ENCODE measurements at regions not wholly inside any gene's neighbourhood (a gene's known extent, or its start where the extent isn't known, plus 50 kb on each side); places are given as distances from the start of the nearest gene placed in this dataset.

DNA sequence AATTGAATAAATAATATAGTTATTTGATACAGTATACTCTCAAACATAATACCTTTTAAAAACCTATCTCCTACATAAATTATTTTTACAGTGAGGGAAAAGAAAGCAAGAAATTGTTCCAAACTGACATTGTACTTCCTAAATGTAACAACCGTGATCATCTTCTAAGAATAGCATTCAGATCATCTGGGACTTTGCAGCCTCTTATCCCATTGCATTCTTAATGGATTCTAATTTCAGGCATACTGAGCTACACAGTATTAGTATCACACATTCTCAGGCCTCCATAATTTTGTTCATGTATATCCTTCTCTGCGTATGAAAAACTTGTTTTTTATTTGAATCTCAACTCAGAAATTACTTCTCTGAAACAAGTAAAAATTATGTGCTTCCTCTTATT lies 1134.7 kb upstream of the CDH2 start:
- intact Hi-C loops (cut with DNase I), result no loop called here
- Histone ChIP-seq H3K27me3 (no peaks in the 10 kb centered on the region), H3K36me3 (no peaks in the 10 kb centered on the region), H3K4me1 (no peaks in the 10 kb centered on the region), H3K27ac (peak overlapping the region in 3 of 12 donors; percentile 1 to 33 (median 4)), H3K4me3 (no peak overlapping the region), H3K9me3 (no peaks in the 10 kb centered on the region)
- TF ChIP-seq, protein P1, sequence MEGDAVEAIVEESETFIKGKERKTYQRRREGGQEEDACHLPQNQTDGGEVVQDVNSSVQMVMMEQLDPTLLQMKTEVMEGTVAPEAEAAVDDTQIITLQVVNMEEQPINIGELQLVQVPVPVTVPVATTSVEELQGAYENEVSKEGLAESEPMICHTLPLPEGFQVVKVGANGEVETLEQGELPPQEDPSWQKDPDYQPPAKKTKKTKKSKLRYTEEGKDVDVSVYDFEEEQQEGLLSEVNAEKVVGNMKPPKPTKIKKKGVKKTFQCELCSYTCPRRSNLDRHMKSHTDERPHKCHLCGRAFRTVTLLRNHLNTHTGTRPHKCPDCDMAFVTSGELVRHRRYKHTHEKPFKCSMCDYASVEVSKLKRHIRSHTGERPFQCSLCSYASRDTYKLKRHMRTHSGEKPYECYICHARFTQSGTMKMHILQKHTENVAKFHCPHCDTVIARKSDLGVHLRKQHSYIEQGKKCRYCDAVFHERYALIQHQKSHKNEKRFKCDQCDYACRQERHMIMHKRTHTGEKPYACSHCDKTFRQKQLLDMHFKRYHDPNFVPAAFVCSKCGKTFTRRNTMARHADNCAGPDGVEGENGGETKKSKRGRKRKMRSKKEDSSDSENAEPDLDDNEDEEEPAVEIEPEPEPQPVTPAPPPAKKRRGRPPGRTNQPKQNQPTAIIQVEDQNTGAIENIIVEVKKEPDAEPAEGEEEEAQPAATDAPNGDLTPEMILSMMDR (IDR thresholded peaks at IDR 0.05), result no peak
- no peak for TF ChIP-seq POLR2A (IDR thresholded peaks at IDR 0.05)
- ATAC-seq, result peak; percentile 80 to 87 (median 81)
- DNase-seq, result no peak
- WGBS, 4 donors, result 40 to 42% (median 41%) methylated on average over 2 of the region's 2 CpGs

DNA sequence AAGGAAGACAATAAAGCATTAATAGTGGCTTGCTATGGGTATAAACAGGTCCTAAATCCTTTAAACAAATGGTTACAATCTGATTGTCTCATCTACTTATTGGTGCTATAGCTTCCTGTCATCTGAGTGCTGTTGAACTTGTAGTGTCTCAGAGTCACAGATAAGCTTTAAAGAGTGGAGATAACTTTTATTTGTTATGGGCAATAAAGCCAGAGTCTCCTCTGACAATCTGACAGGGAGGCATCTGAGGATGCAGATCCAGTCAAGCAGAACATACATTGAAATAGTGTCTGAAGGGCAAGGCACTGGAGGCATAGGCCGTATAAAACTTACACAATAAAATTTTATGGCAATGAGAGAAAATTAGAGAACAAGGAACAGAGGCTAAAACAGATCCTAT lies 1132.4 kb upstream of the CDH2 start:
- Histone ChIP-seq H3K27ac (no peak overlapping the region), H3K4me3 (no peak overlapping the region), H3K27me3 (no peaks in the 10 kb centered on the region), H3K9me3 (no peaks in the 10 kb centered on the region), H3K36me3 (no peaks in the 10 kb centered on the region), H3K4me1 (no peaks in the 10 kb centered on the region)
- no peak for DNase-seq
- intact Hi-C loops (cut with DNase I), result no loop called here
- no peak for TF ChIP-seq POLR2A (IDR thresholded peaks at IDR 0.05)
- TF ChIP-seq, protein P1 (IDR thresholded peaks at IDR 0.05), result no peak
- WGBS, 4 donors, result 67 to 83% (median 75%) methylated on average over 1 of the region's 1 CpG
- no peak for ATAC-seq

DNA sequence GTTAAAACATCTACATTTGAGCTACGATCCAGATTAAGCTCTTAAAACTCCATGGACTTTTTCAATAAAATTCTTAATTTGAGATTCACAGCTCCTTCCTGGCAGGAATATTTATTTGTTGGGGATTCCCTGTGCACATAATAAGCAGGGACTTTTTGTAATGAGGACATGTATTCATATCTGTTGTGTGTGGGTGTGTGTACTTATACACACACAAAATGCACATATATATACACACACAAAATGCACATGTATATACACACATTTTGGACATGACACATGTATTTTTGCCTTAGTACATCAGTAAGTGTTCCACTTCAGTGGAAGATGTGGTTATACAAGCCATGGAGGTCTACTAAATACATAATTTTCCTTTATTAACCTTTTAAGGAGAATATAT lies 1131.1 kb upstream of the CDH2 start:
- 78 to 90% (median 84%) methylated on average over 1 of the region's 1 CpG for WGBS, 4 donors
- Histone ChIP-seq H3K36me3 (no peaks in the 10 kb centered on the region), H3K9me3 (no peaks in the 10 kb centered on the region), H3K27ac (no peak overlapping the region), H3K27me3 (no peaks in the 10 kb centered on the region), H3K4me1 (no peaks in the 10 kb centered on the region), H3K4me3 (no peak overlapping the region)
- no peak for ATAC-seq
- intact Hi-C loops (cut with DNase I), result no loop called here
- TF ChIP-seq, protein P1 (IDR thresholded peaks at IDR 0.05), result no peak
- no peak for TF ChIP-seq POLR2A (IDR thresholded peaks at IDR 0.05)
- no peak for DNase-seq

DNA sequence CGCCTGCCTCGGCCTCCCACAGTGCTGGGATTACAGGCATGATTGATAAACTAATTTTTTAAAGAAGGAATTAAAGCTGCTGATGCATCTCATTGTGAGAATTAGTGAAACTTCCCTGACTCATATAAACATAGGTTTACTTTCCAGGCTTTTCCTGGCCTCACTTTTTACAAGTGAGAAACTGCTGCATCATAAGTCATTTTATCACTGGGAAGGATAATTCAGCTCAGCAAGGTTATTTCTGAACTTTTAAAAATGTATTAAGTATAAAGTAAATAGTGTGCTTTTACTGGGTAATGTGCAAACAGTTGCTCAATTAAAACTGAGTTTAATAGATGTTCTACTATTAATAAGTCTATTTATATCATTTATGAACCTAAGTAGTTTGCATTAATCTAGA lies 1130.3 kb upstream of the CDH2 start:
- no peaks in the 10 kb centered on the region for H3K9me3 ChIP-seq
- DNase-seq, result no peak
- intact Hi-C loops (cut with DNase I), result no loop called here
- no peaks in the 10 kb centered on the region for H3K36me3 ChIP-seq
- 91 to 98% (median 95%) methylated on average over 2 of the region's 2 CpGs for WGBS, 4 donors
- no peak for ATAC-seq
- no peak overlapping the region for H3K4me3 ChIP-seq
- H3K27ac ChIP-seq, result no peak overlapping the region
- no peaks in the 10 kb centered on the region for H3K4me1 ChIP-seq
- H3K27me3 ChIP-seq, result no peaks in the 10 kb centered on the region
- TF ChIP-seq, protein P1 (IDR thresholded peaks at IDR 0.05), result no peak
- TF ChIP-seq POLR2A (IDR thresholded peaks at IDR 0.05), result no peak

All from heart left ventricle (tissue), 16 donors.